Stimulated activated CD8-positive, alpha-beta memory T cell treated with anti-CD3 and anti-CD28 coated beads, Interleukin-7, amount 100 ng/mL, for 48 hours (primary cell): ENCODE measurements at regions not wholly inside any gene's neighbourhood (a gene's known extent, or its start where the extent isn't known, plus 50 kb on each side); places are given as distances from the start of the nearest gene placed in this dataset.

Experiments used
- DNase-seq, 2 donors: peaks; one replicate each; pipeline ENCODE4 v3.0.0-alpha.2; 2020; ENCODE audit warnings: low read depth in 1 of 2; ENCODE audit errors: extremely low read depth in 1 of 2

GRCh38 chr15:37253877-37254276, 153.5 kb upstream of the MEIS2 start:
- DNase-seq: no peak

GRCh38 chr15:37260255-37260654, 159.9 kb upstream of the MEIS2 start:
- DNase-seq: no peak

GRCh38 chr15:37261685-37262084, 161.3 kb upstream of the MEIS2 start:
- no peak for DNase-seq

GRCh38 chr15:37262922-37263608, 162.7 kb upstream of the MEIS2 start:
- no peak for DNase-seq

GRCh38 chr15:37289109-37289765, 188.9 kb upstream of the MEIS2 start:
- DNase-seq: no peak

GRCh38 chr15:37291920-37292319, 191.6 kb upstream of the MEIS2 start:
- no peak for DNase-seq

- DNase-seq: no peak
Measured at GRCh38 chr15:37298271-37298670, 197.9 kb upstream of the MEIS2 start.

- no peak for DNase-seq
Measured at GRCh38 chr15:37339437-37339836, 239.1 kb upstream of the MEIS2 start.

GRCh38 chr15:37339856-37340255, 239.5 kb upstream of the MEIS2 start:
- no peak for DNase-seq

- no peak for DNase-seq
Measured at GRCh38 chr15:37340438-37340837, 240.1 kb upstream of the MEIS2 start.

- DNase-seq: no peak
Measured at GRCh38 chr15:37359101-37359892, 258.9 kb upstream of the MEIS2 start.

GRCh38 chr15:37359893-37360290, 259.5 kb upstream of the MEIS2 start:
- no peak for DNase-seq

- DNase-seq: no peak
Measured at GRCh38 chr15:37360724-37361123, 260.4 kb upstream of the MEIS2 start.

GRCh38 chr15:37361621-37362020, 261.3 kb upstream of the MEIS2 start:
- no peak for DNase-seq

GRCh38 chr15:37362414-37362813, 262.1 kb upstream of the MEIS2 start:
- DNase-seq: no peak

GRCh38 chr15:37368961-37369360, 268.6 kb upstream of the MEIS2 start:
- DNase-seq: no peak

- DNase-seq: no peak
Measured at GRCh38 chr15:37370941-37371340, 270.6 kb upstream of the MEIS2 start.

GRCh38 chr15:37372064-37372463, 271.7 kb upstream of the MEIS2 start:
- no peak for DNase-seq

- no peak for DNase-seq
Measured at GRCh38 chr15:37375519-37375918, 275.2 kb upstream of the MEIS2 start.

GRCh38 chr15:37377428-37377827, 277.1 kb upstream of the MEIS2 start:
- no peak for DNase-seq

GRCh38 chr15:37394402-37395099, 294.2 kb upstream of the MEIS2 start:
- DNase-seq: no peak
